Lower lobe of right lung (tissue), 2 donors: ENCODE measurements at regions not wholly inside any gene's neighbourhood (a gene's known extent, or its start where the extent isn't known, plus 50 kb on each side); places are given as distances from the start of the nearest gene placed in this dataset.

ENCODE experiments used
- ATAC-seq, 2 donors: fragments of 200-7000 bp; cut with Tn5 transposase; one replicate each; pipeline ENCODE4 v1.9.1; 2020 to 2022; ENCODE audit warnings: mild to moderate bottlenecking in 2 of 2, moderate library complexity in 2 of 2
- DNase-seq: peaks from one replicate; pipeline ENCODE4 v3.0.0-alpha.2; 2020
- H3K27ac ChIP-seq: fragments of 200-600 bp; one replicate; pipeline ENCODE4 v1.8.0; 2022
- H3K27me3 ChIP-seq: fragments of 200-600 bp; one replicate; pipeline ENCODE4 v1.8.0; 2022; ENCODE audit warnings: low read depth
- H3K36me3 ChIP-seq: fragments of 200-600 bp; one replicate; pipeline ENCODE4 v1.8.0; 2022; ENCODE audit warnings: mild to moderate bottlenecking
- H3K4me1 ChIP-seq: fragments of 200-600 bp; one replicate; pipeline ENCODE4 v1.8.0; 2022
- H3K4me3 ChIP-seq: fragments of 200-600 bp; one replicate; pipeline ENCODE4 v1.8.0; 2022; ENCODE audit warnings: mild to moderate bottlenecking
- H3K9me3 ChIP-seq: fragments of 200-600 bp; one replicate; pipeline ENCODE4 v1.8.0; 2022
- CTCF ChIP-seq: fragments of 200-600 bp; IDR thresholded peaks from one replicate; pipeline ENCODE4 v1.8.0; 2022; ENCODE audit warnings: antibody characterized with exemption, mild to moderate bottlenecking
- intact Hi-C: fragments of 100-400 bp; cut with DNase I; formaldehyde crosslinking; loops from one replicate; pipeline ENCODE4 v1.11.0; 2022
- donor health status: DM: no; HTN: yes; CAD: no; lungs with severe emphysema.

- no peak for ATAC-seq
- intact Hi-C loops, result no loop called here
- H3K4me1 ChIP-seq, result no peaks in the 10 kb centered on the region
- no peaks in the 10 kb centered on the region for H3K27me3 ChIP-seq
- no peak for DNase-seq
- H3K4me3 ChIP-seq, result no peak overlapping the region
- no peak overlapping the region for H3K27ac ChIP-seq
- H3K9me3 ChIP-seq, result no peaks in the 10 kb centered on the region
- TF ChIP-seq CTCF, result no peak
- no peaks in the 10 kb centered on the region for H3K36me3 ChIP-seq
Measured at GRCh38 chr15:56868170-56868569, 50.3 kb upstream of the TCF12 start.

GRCh38 chr15:56866803-56867202 lies 51.6 kb upstream of the TCF12 start:
- intact Hi-C loops, result no loop called here
- no peaks in the 10 kb centered on the region for H3K4me1 ChIP-seq
- H3K36me3 ChIP-seq, result no peaks in the 10 kb centered on the region
- no peak for TF ChIP-seq CTCF
- ATAC-seq (no peak), DNase-seq (no peak)
- no peaks in the 10 kb centered on the region for H3K27me3 ChIP-seq
- H3K4me3 ChIP-seq, result no peak overlapping the region
- H3K27ac ChIP-seq, result no peak overlapping the region
- no peaks in the 10 kb centered on the region for H3K9me3 ChIP-seq

GRCh38 chr15:56857828-56858227 lies 60.6 kb upstream of the TCF12 start:
- no peaks in the 10 kb centered on the region for H3K9me3 ChIP-seq
- no peak overlapping the region for H3K4me3 ChIP-seq
- H3K27ac ChIP-seq, result no peak overlapping the region
- no peak for TF ChIP-seq CTCF
- no peaks in the 10 kb centered on the region for H3K36me3 ChIP-seq
- ATAC-seq (no peak), DNase-seq (no peak)
- no peaks in the 10 kb centered on the region for H3K27me3 ChIP-seq
- intact Hi-C loops, result no loop called here
- H3K4me1 ChIP-seq, result no peaks in the 10 kb centered on the region

- Histone ChIP-seq H3K9me3 (no peaks in the 10 kb centered on the region), H3K4me3 (no peak overlapping the region), H3K27ac (no peak overlapping the region), H3K36me3 (no peaks in the 10 kb centered on the region), H3K27me3 (no peaks in the 10 kb centered on the region), H3K4me1 (no peaks in the 10 kb centered on the region)
- ATAC-seq (no peak), DNase-seq (no peak)
- no peak for TF ChIP-seq CTCF
- intact Hi-C loops, result no loop called here
Measured at GRCh38 chr15:56856934-56857333, 61.5 kb upstream of the TCF12 start.

GRCh38 chr15:56844892-56845291 lies 73.6 kb upstream of the TCF12 start:
- ATAC-seq (no peak), DNase-seq (no peak)
- Histone ChIP-seq H3K4me3 (no peak overlapping the region), H3K4me1 (no peaks in the 10 kb centered on the region), H3K27me3 (no peaks in the 10 kb centered on the region), H3K27ac (no peak overlapping the region), H3K36me3 (no peaks in the 10 kb centered on the region), H3K9me3 (no peaks in the 10 kb centered on the region)
- no peak for TF ChIP-seq CTCF
- intact Hi-C loops, result no loop called here

GRCh38 chr15:56844471-56844870 lies 74.0 kb upstream of the TCF12 start:
- Histone ChIP-seq H3K36me3 (no peaks in the 10 kb centered on the region), H3K27ac (no peak overlapping the region), H3K4me1 (no peaks in the 10 kb centered on the region), H3K27me3 (no peaks in the 10 kb centered on the region), H3K4me3 (no peak overlapping the region), H3K9me3 (no peaks in the 10 kb centered on the region)
- DNase-seq, result no peak
- no peak for TF ChIP-seq CTCF
- intact Hi-C loops, result no loop called here
- ATAC-seq, result no peak
